A673 (cell line): ENCODE measurements at regions not wholly inside any gene's neighbourhood (a gene's known extent, or its start where the extent isn't known, plus 50 kb on each side); places are given as distances from the start of the nearest gene placed in this dataset.

ENCODE experiments used
- CTCF ChIP-seq: fragments of 300-800, 200-600 bp; sonication (generic); conservative IDR thresholded peaks from 2 replicates; pipeline ENCODE4 v1.5.1; 2017; ENCODE audit warnings: low read depth, mild to moderate bottlenecking, antibody characterized with exemption, low read length, moderate library complexity, mixed read lengths
- EZH2 ChIP-seq: fragments of 200-600 bp; sonication (generic); IDR thresholded peaks from 2 replicates; pipeline ENCODE4 v1.6.1; 2017; ENCODE audit warnings: borderline replicate concordance, low read depth, mild to moderate bottlenecking, mixed read lengths, antibody characterized with exemption, low read length; ENCODE audit not compliant: poor library complexity, severe bottlenecking

- TF ChIP-seq CTCF (no peak), EZH2 (no peak)
Measured at GRCh38 chr4:151905197-151905596, 144.4 kb upstream of the GATB start.
